GM18909 (cell line): ENCODE measurements at regions not wholly inside any gene's neighbourhood (a gene's known extent, or its start where the extent isn't known, plus 50 kb on each side); places are given as distances from the start of the nearest gene placed in this dataset.

ENCODE experiments used
- ATAC-seq: cut with Tn5 transposase; IDR thresholded peaks from one replicate; pipeline ENCODE4 v1.9.1; 2021; ENCODE audit warnings: mild to moderate bottlenecking; ENCODE audit not compliant: unreplicated experiment, poor library complexity

DNA sequence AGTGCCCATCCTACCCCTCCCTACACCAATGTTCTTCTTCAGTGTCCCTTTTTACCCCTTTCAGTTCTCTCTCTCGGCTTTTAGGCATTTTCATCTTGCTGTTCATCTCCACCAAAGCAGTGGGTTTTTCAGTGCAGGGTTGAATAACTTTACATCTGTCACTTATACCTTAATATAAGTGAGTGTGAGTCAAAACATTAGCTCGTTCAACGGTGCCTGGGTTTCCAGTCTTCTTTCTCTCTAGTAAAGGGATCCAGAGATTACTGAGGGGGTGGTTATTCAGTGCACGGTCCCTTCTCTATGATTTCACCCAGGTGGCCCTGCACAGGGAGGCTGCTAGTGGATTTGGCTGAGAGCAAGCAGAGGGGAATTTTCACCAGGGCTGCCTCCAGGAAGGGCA, 210.6 kb upstream of the CDH5 start:
- no peak for ATAC-seq

DNA sequence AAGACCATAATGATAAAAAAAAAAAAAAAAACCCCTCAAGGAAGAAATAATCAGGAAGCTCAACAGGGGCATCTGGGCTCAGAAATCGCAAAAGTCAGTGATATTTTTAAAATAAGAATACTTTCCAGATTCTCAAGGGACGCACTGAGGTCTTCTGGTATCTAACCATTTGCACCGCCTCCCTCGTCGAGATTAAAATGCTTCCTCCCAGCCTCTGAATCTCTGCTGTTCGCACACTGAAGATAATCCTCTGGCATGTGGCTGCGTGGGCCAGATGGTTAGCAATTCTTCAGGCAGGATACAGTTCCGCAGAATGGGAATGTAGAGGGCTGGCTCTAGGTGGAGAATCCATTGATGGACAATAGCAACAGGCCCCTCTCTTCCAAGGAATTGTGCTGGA, 211.7 kb upstream of the CDH5 start:
- ATAC-seq, result no peak

DNA sequence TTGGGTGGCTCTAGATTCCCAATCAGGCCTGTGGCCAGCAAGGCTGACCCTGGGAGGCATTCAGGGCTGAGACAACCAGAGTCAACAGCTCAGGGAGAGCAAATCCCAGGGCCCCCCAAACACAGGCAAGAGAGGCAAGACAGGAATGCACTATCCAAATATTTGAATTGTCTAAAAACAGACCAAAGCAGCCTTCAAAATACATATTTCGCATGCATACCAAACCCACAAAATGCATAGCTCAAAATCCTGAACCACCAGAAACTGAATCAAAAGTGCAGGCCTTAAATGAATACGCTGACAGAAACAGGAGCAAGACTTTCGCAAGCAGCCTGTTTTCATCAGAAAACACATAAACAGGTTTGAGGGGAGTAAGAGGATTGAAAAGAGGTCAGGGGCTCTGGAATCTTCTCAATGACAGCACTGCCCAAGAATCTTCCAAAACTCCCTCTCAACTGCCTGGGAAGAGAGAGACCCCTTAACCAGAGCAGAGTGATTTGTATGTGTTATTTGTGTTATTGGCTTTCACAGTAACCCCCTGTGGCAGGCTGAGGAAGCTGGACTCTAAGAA, 213.6 kb upstream of the CDH5 start:
- no peak for ATAC-seq

DNA sequence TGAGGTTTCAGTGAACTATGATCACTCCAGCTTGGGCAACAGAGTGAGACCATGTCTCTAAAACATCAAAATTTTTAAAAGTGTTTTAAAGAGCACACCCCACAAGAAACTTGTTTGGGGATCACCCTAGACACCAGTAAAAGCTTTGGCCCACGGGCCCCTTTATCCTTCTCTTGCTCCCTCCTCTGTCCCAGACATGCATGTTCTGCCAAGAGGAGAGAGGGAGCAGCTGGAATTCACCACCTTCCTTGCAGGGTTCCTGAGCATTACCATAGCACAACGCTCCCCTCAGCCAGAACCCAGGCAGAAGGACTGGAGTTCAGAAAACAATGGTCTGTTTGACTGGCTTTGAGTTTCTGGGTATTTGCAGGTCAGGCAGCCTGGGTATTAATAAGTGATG, 214.3 kb upstream of the CDH5 start:
- no peak for ATAC-seq

DNA sequence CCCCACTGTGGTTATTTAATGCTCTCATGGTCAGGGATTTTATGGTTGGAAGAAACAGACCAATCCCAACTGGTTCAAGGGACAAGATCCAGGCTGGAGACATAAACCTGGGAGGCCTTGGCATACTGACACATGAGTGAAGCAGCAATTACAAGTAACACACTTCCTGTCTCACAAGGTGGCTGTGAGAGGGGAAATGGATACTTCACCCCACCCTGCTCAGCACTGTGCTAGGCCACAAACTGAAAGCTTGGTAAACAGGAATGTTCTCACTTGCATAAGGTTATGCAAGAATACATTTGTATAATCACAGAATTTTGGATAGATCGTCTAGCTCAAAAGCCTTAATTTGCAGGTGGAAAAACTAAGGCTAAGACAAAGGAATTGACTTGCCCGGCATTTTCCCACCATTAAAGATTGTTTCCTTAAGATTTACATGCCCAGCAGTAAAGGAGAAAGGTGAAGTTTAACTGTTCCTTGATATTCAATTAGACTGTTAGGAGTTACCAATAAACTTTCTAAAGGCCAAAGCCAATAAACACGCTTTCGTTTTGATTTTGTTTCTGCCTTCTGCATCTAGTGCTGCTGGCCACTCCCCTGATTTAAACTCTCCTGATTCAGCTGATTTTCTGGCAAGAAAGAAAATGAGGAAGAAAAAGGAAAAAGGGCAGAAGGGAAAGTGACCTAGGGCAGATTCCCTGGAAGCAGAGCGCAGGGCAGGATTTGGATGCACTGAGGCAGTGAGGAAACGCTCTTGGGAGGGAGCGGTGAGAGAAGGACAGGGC, 215.6 kb upstream of the CDH5 start:
- ATAC-seq, result no peak

DNA sequence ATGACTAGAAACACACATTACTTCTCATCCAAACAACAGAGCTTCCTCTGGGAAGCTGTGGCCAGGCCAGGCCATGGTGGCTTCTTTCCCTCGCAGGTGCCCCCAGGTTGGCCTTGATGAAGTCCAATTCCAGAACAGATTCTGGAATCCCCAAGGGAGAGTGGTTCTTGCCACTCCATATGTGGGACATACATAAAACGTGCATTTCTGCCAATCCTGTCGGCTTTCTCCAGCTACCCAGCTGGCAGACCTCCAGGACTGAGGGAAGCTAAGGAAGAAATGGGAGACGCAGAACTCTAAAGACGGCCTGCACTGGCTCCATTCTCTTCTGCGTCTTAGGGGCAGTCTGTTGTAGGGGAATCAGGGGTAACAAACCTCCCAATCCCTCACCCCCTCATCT, 219.2 kb upstream of the CDH5 start:
- ATAC-seq, result no peak

DNA sequence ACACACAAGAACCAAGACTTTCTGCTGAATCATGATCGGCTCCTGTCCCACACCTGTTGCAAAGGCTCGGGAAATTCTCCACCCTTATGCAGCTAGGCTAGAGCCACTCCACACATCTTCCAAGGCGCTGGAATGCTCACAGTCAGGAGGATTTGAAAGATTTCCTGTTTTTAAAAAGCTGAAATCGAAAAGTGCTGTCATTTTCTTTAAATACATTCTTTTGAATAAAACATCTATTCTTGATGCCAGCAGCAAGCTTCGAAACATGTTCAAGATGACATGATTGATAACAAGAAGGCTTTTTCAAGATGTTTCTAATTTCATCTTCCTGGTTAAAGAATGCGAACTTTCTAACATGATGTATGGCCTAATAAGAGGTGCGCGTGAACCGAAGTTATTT, 219.7 kb upstream of the CDH5 start:
- no peak for ATAC-seq

DNA sequence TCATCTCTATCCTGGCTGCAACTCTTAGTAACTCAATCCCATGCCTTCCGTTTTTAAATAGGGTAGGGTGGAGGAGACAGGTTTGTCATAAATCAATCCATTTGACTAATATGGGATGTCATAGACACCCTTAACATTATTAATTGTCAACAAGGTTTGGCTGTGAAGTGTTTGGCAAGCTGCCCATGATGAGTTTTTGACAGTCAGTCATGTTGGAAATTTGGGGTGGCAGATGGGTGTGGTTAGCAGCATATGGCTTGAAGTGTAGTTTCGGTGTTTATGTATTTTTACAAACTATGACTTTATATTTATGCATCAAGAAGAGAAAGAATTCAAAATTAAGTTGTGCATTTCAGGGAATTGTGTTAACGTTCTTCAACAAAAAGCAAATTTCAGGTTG, 221.8 kb upstream of the CDH5 start:
- no peak for ATAC-seq

DNA sequence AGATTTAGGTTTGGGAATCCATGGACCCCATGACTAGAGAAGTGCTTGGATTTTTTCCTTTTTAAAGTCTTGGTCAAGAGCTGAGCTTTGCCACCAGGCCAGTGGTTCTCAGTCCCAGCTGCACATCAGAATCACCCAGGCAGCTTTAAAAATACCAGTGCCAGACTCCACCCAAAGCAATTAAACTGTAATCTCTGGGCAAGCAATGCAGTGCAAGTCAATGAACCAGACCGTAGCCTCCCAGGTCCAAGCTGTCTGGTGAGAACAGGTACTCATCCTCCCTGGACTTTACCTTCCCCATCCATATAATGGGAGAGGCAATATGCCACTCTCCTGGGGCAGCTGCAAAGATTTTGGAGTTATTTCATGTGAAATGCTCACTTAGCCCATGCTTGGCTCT, 223.1 kb upstream of the CDH5 start:
- ATAC-seq, result no peak

DNA sequence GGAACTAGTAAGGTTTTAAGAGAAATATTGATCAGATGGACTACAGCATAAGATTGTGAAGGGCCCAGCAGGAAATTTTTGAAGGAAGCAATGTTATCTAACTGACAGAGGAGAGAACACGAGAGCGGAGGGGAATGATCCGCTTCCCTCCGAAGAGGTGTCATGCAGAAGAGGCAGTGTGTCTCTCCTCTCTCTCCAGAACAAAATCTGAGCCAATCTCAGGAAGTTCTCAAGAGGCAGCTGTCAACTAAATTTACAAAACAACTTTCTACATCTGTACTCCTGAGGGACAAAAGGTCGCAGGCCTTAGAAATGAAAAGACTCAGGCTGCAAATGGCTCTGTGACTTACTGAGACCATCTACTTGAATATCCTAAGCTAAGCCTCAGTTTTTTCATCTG, 224.6 kb upstream of the CDH5 start:
- no peak for ATAC-seq

DNA sequence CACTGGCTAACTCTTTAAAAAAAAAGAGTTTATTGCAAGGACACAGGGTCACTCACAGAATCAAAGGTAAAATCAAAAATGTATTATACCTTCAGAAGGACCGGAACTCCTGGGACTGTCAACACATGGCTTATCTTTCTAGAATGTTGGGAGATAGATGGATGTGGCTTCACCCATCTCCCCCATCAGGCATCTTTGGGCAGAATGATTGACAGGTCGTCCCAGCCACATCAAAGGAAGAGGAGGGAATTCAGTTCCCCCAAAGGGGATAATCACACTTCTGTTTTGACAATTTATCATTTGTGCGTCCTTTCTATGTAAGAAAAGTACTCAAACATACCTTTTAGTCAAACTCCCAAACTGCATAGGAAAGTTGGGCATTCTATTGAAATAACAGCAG, 228.6 kb upstream of the CDH5 start:
- no peak for ATAC-seq

DNA sequence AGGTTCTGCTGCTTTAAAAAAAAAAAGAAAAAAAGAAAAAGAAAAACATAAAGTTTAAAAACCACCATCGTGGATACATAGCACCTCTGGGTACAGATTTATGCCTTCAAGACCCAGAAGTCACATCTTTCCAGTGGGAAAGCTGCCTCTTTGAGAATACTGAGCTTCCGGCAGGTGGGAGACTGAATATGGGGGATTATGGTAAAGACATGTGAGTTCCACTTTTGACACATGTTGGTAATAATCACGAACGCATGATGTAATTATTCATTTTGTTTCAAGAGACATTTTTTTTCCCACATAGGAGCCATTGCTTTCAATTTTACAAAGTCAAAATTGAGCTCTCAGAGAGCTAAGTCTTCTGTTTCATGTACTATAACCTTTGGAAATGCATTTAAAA, 229.7 kb upstream of the CDH5 start:
- ATAC-seq, result no peak

DNA sequence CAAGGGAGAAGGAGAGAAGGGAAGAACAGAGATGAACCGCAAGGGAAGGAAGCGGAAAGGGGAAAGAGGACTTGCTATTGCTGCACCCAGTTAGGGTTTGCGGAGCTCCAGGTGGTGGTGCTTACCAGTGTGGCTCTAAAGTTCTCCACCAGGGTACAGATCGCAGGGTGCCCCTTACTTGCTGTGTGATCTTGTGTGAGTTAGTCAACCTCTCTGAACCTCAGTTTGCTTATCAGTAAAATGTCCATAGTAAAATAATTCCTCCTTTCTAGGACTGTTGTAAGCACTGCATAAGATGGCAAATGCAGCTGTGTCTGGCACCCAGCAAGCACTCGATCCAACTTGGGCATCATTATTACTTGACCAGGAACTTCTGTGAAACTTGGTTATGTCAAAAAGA, 230.7 kb upstream of the CDH5 start:
- no peak for ATAC-seq

DNA sequence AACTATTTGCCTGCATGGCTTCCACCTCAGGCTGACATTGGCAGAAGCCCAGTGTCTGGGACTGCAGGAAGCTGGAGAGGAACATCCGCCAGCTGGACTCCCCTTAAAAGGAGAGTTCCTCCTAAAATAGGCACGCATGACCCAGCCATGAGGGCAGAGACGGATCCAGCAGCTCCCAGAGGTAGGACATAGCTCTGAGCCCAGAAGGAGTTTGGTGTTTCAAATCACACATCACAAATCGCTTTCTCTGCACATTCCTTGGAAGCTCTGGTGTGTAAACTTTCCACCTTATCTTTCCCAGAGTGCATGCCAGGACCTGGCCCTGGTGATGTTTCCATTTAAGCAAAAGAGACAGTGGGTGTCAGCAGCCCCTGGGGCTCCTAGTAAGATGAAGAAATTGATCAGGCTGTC, 231.1 kb upstream of the CDH5 start:
- ATAC-seq, result no peak

DNA sequence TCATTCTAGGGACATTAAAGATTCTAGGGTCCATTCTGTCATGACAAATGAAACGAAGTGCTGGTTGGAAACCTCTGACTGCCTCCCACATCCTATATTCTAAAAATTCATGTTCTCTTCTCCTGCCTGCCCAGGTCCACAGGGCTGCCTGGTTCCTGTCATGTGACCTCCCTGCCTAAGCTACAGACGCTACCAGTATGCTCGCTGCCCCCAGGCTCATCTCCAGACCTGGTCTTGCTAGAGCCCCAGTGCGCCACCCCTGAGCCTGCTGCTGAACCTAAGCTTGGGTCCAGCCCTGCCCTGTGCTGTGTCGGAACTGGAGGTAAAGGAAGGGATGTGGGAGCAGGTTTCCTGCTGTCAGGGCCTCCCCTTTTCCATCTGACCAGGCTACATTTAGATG, 231.6 kb upstream of the CDH5 start:
- ATAC-seq, result no peak

DNA sequence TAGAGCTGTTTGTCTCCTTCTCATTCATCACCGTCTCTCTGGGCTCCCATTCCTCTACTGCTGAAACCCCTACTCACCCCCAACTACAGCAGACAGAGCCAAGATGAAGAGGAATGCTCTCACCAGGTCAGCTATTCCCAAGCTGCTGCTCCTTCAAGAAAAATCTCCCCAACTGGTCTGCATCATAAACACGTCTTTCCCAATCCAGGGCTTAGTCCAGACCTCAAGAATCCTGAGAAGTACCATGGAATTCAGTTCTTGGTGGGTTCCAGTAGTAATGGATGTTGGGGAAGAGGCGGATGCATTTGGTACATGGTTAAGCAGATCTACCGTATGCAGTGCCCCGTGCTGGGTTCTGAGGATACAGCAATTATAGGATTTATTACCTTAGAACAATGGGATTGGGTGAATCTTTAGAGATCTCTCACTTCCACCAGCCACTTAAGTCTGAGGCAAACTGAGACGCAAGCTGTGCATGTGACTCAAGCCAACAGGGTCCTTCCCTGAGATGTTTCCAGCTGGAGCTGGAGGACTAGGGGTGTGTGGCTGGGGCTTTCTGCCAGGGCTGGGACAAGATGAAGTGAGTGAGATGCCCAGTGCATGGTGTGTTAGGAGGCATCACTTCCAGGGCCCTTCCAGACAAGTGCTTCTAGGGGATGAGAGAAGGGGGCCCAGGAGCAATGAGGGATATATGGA, 232.7 kb upstream of the CDH5 start:
- no peak for ATAC-seq

DNA sequence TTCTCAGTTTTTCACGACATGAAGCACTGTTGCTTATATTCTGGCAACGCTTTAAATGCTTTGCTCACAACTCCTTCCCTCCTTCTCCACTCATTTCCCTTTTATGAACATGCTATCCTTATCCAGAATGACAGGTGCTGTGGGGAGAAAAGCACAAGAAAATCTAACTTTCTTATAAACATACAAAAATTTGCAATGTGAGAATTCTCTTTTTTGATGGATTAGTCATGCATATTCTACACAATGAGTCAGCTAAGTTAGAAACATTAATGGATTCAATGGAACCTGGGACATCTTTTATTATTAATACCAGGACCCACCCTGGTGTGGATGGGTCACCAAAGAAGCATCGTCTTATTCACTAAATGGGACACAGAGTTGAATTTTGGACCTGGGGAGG, 234.6 kb upstream of the CDH5 start:
- ATAC-seq, result no peak

DNA sequence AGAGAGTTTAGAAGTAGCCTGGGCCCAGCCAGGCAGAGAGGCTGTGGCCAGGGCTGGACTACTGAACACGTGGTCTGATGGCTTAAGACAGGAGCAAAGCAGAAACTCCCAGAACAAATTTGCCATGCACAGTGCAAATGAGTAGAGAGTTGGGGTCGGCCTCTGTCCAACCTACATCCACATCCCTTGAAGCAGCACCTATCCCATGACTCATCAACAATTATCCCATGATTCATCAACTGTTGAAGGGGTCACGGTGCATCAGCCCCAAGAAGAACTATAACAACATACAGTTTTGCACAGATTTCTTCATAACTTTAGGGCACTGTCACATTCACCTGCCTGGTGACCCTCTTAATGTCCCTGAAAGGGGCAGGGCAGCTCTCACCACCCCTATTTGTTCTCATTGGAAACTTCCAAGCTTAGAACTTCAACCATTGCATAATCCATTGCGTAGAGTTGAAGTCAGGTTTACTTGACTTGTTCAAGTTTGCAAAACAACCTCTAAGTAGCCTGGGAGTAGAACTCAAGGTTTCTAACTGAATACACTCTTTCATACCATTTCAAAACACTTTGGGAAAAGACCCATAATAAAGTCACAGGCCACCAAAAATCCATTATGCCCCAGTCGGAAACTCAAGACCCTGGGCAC, 235.2 kb upstream of the CDH5 start:
- ATAC-seq, result no peak

DNA sequence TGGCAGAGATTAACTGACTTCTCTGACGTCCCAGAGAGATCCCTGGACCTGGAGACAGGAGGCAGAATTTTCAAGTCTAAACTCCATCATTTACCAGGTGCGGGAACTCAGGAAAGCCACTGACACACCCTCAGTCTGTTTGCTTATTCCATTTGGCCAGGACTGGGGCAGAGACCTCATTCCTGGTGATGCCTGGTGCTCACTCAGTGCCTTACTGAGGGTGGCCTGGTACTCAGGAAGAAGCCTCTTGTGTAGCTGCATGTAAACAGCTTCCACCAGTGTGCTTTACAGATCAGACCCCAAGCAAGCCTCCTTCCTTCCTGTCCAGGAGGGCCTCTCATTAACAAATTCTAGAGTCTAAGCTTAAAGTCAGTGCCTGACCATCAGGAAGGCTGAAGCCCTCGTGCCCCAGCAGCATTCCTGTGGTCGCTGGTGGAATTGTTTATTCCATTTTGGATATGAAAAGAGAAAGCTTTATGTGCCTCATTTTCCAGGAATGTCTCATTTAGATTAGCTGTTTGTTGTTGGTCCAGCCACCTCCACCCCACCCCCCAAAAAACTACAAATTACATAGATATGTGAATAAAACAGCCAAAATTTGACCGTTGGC, 236.1 kb upstream of the CDH5 start:
- no peak for ATAC-seq

DNA sequence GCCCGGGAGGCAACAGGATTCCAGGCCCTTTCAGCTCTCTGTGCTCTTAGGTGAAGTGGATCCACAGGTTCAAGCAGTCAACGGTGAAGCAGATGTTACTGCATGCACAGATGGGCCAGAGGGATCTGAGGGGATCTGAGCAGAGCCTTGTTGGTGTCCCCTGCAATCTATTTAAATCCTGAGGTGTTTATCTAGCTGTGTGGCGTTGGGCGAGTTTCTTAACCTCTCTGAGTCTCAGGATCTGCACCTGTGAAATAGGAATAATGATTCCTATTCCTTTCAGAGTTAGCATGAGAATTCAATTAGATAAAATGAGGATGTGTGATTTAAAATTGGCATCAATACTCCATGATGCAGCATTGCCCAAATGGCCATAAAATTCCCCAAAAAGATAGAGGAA, 237.3 kb upstream of the CDH5 start:
- no peak for ATAC-seq

DNA sequence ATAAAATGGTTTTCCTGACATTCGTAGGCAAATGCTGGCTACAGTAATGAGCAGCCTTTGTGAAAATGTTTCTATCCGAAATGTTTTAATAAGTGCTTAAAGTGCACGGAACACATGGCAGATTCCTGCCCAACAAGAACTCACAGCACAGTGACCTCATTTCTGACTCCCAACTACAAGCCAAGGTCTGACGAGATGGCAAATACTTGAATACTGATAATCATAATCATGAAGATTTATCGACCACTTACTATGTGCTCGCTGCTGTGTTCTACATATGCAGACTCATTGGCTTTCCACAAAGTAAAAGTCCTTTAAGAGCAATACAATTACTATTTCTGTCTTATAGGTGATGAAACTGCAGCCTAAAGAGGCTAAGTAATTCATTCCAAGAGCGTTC, 238.1 kb upstream of the CDH5 start:
- no peak for ATAC-seq
